EL (cell line): ENCODE measurements at regions not wholly inside any gene's neighbourhood (a gene's known extent, or its start where the extent isn't known, plus 50 kb on each side); places are given as distances from the start of the nearest gene placed in this dataset.

ENCODE experiments used
- DNase-seq: peaks from one replicate; pipeline ENCODE4 v3.0.0-alpha.2; 2016

GRCh38 chr19:42662712-42663111, 68.0 kb upstream of the CEACAM8 start:
- DNase-seq, result no peak

DNA sequence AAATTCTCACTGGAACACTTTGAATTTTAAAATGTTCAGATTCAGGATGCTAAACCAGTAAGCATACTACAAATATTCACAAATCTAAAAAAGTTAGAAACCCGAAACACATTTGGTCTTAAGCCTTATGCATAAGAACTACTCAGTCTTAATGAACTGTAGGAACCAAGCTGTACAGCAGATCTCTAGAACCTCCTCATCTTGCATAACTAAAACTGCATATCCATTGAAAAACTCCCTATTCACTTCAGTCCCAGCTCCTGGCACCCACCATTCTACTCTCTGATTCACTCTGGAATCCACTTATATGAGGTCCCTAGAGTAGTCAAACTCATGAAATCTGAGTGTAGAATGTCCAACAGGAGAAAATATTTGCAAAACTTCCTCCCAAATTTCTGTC, 65.6 kb upstream of the CEACAM8 start:
- DNase-seq, result no peak

GRCh38 chr19:42658076-42658475, 63.4 kb upstream of the CEACAM8 start:
- DNase-seq, result peak; percentile 24

GRCh38 chr19:42657556-42657955, 62.8 kb upstream of the CEACAM8 start:
- DNase-seq, result peak; percentile 60

DNA sequence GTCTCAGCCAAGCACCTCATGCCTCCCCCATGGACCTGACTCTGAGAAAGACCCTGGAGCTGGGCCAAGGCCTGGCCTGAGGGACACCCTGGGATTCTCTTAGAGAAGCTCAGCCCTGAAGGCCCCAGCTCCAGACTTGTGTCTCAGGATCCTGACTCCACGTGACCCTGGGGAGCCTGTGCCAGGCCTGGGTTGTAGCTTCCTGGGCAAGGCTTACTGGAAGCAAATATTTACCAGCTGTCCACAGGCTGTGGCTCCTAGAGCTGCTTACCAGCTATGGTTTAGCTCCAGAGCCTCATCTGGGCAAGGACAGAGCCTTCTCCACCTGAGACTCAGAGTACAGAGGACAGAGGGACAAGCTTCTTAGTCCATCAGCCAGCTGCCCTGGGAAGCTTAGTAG, 61.0 kb upstream of the CEACAM8 start:
- DNase-seq, result no peak

DNA sequence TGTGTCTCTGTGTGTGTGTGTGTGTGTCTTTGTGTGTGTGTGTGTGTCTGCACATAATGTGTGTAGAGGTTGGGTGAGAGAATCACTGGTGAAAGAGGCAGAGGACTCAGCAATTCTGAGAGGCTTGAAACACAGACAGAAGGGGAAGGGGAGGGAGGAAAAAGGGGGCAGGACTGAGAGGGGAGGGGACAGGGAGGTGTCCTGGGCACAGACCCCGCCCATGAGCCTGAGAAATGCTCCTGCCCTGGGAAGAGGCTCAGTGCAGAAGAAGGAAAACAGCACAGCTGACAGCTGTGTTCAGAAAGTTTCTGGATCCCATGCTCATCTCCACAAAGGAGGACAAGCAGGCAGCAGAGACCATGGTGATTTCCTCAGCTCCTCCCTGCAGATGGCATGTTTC, 59.1 kb upstream of the CEACAM8 start:
- no peak for DNase-seq

GRCh38 chr19:42652021-42652420, 57.3 kb upstream of the CEACAM8 start:
- no peak for DNase-seq
